Activated T-helper 1 cell treated with anti-CD3 and anti-CD28 coated beads, Interleukin-12 subunit alpha, Interleukin-12 subunit beta, Interleukin-2, Interleukin-4 antibody, amounts not matched to agents 30 ng/mL and 10 ng/mL and 1 ng/mL, durations not matched to agents 14 hours and 24 hours and 36 hours (primary cell): ENCODE measurements at regions not wholly inside any gene's neighbourhood (a gene's known extent, or its start where the extent isn't known, plus 50 kb on each side); places are given as distances from the start of the nearest gene placed in this dataset.
"Not testable (repeated sequence)": the region's sequence is repeated elsewhere in the genome, so short reads cannot be mapped to it uniquely, and the experiment has no call there.

Source experiments
- DNase-seq: peaks from one replicate; pipeline ENCODE4 v3.0.0; 2021; ENCODE audit warnings: low spot score
- H3K27ac Mint-ChIP-seq: one replicate; pipeline ENCODE4 v1.8.0; 2021; ENCODE audit warnings: mild to moderate bottlenecking, mixed read lengths
- H3K27me3 Mint-ChIP-seq: one replicate; pipeline ENCODE4 v1.8.0; 2022; ENCODE audit warnings: mild to moderate bottlenecking, moderate library complexity, mixed read lengths; ENCODE audit not compliant: insufficient read depth
- H3K36me3 Mint-ChIP-seq: one replicate; pipeline ENCODE4 v1.8.0; 2021; ENCODE audit warnings: low read depth, mixed read lengths
- H3K4me1 Mint-ChIP-seq: one replicate; pipeline ENCODE4 v1.8.0; 2021; ENCODE audit warnings: low read depth, mixed read lengths
- H3K4me3 Mint-ChIP-seq: one replicate; pipeline ENCODE4 v1.8.0; 2021; ENCODE audit warnings: mild to moderate bottlenecking, moderate library complexity, mixed read lengths
- H3K9me3 Mint-ChIP-seq: one replicate; pipeline ENCODE4 v1.8.0; 2021; ENCODE audit warnings: mixed read lengths
- intact Hi-C: fragments of 100-400 bp; cut with micrococcal nuclease; formaldehyde crosslinking; loops from one replicate; pipeline ENCODE4 v1.15.1; 2024

DNA sequence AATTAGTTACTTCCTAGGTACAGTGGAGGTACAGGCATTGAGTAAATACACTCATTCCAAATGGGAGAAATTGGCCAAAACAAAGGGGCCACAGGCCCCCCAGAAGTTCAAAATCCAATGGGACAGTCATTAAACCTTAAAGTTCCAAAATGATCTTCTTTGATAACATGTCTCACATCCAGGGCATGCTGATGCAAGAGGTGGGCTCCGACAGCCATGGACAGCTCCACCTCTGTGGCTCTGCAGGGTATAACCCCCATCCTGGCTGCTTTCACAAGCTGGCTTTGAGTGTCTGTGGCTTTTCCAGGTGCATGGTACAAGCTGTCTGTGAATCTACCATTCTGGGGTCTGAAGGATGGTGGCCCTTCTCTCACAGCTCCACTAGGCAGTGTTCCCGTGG is 488.7 kb downstream of the DCDC2C start:
- H3K27ac Mint-ChIP-seq, result no peak overlapping the region
- no peaks in the 10 kb centered on the region for H3K36me3 Mint-ChIP-seq
- H3K4me3 Mint-ChIP-seq, result no peak overlapping the region
- DNase-seq, result no peak
- intact Hi-C loops, result no loop called here
- H3K4me1 Mint-ChIP-seq, result no peaks in the 10 kb centered on the region
- H3K9me3 Mint-ChIP-seq, result peaks cover 11% of the 10 kb centered on the region
- H3K27me3 Mint-ChIP-seq, result no peaks in the 10 kb centered on the region

DNA sequence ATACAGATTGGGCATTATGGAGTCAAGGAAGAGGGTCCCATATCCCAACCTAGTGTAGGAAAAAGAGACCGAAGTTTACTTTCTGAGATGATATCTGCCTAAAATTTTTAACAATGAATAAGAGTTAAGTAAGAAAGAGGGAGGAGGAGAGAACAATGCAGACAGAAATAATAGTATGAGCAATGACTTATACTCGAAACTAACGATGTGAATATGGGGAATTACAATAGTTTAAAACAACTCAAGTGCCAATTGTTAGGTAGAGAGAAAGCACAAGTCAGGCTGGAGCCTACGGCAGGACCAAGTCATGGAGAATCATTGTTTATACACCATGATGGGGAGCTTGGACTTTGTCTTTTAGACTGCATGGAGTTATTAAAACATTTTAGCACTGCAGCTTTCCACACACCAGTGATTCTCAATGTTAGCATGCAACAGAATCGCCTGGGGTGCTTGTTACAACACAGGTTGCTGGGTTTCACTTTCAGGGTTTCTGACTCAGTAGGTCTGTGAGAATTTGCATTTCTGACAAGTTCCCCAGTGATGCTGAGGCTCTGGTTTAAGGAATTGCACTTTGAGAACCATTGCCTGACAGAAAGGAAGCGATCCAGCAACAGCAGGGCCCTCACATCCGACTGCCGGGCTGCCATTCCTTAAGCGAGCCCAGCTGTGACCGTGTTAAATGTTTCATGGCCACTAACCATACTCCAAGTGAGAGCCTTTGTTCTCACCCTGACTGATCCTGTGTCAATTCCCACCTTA is 511.2 kb downstream of the DCDC2C start:
- intact Hi-C loops, result no loop called here
- Mint-ChIP-seq H3K4me1 (no peaks in the 10 kb centered on the region), H3K36me3 (no peaks in the 10 kb centered on the region), H3K4me3 (no peak overlapping the region), H3K27ac (no peak overlapping the region), H3K9me3 (peaks cover 7% of the 10 kb centered on the region), H3K27me3 (no peaks in the 10 kb centered on the region)
- no peak for DNase-seq

- no peaks in the 10 kb centered on the region for H3K4me1 Mint-ChIP-seq
- intact Hi-C loops, result no loop called here
- H3K36me3 Mint-ChIP-seq, result no peaks in the 10 kb centered on the region
- no peaks in the 10 kb centered on the region for H3K9me3 Mint-ChIP-seq
- H3K27ac Mint-ChIP-seq, result no peak overlapping the region
- H3K4me3 Mint-ChIP-seq, result no peak overlapping the region
- H3K27me3 Mint-ChIP-seq, result no peaks in the 10 kb centered on the region
- DNase-seq, result no peak
Observed at GRCh38 chr2:4217737-4218136, 514.4 kb downstream of the DCDC2C start.

- intact Hi-C loops, result no loop called here
- Mint-ChIP-seq H3K4me3 (no peak overlapping the region), H3K9me3 (no peaks in the 10 kb centered on the region), H3K4me1 (no peaks in the 10 kb centered on the region), H3K36me3 (no peaks in the 10 kb centered on the region), H3K27ac (no peak overlapping the region), H3K27me3 (no peaks in the 10 kb centered on the region)
- DNase-seq, result no peak
Observed at GRCh38 chr2:4219101-4219500, 515.7 kb downstream of the DCDC2C start.

GRCh38 chr2:4219571-4219970 is 516.2 kb downstream of the DCDC2C start:
- H3K9me3 Mint-ChIP-seq, result no peaks in the 10 kb centered on the region
- intact Hi-C loops, result no loop called here
- no peak overlapping the region for H3K27ac Mint-ChIP-seq
- no peak for DNase-seq
- no peaks in the 10 kb centered on the region for H3K27me3 Mint-ChIP-seq
- no peaks in the 10 kb centered on the region for H3K4me1 Mint-ChIP-seq
- H3K4me3 Mint-ChIP-seq, result no peak overlapping the region
- no peaks in the 10 kb centered on the region for H3K36me3 Mint-ChIP-seq

GRCh38 chr2:4221434-4221833 is 518.1 kb downstream of the DCDC2C start:
- H3K27ac Mint-ChIP-seq, result no peak overlapping the region
- H3K4me1 Mint-ChIP-seq, result no peaks in the 10 kb centered on the region
- DNase-seq, result no peak
- no peaks in the 10 kb centered on the region for H3K27me3 Mint-ChIP-seq
- H3K36me3 Mint-ChIP-seq, result no peaks in the 10 kb centered on the region
- H3K4me3 Mint-ChIP-seq, result no peak overlapping the region
- H3K9me3 Mint-ChIP-seq, result no peaks in the 10 kb centered on the region
- intact Hi-C loops, result no loop called here

- intact Hi-C loops, result no loop called here
- no peaks in the 10 kb centered on the region for H3K9me3 Mint-ChIP-seq
- H3K27ac Mint-ChIP-seq, result no peak overlapping the region
- H3K27me3 Mint-ChIP-seq, result no peaks in the 10 kb centered on the region
- no peaks in the 10 kb centered on the region for H3K36me3 Mint-ChIP-seq
- H3K4me1 Mint-ChIP-seq, result no peaks in the 10 kb centered on the region
- no peak overlapping the region for H3K4me3 Mint-ChIP-seq
- no peak for DNase-seq
Observed at GRCh38 chr2:4221845-4222244, 518.5 kb downstream of the DCDC2C start.

GRCh38 chr2:4244422-4244821 is 541.0 kb downstream of the DCDC2C start:
- H3K4me1 Mint-ChIP-seq, intact Hi-C loops, DNase-seq, H3K27ac Mint-ChIP-seq, H3K36me3 Mint-ChIP-seq, H3K4me3 Mint-ChIP-seq, H3K27me3 Mint-ChIP-seq: not testable (repeated sequence)
- peaks cover 23% of the 10 kb centered on the region for H3K9me3 Mint-ChIP-seq

- H3K9me3 Mint-ChIP-seq, result peaks cover 19% of the 10 kb centered on the region
- intact Hi-C loops, result no loop called here
- H3K4me1 Mint-ChIP-seq, result no peaks in the 10 kb centered on the region
- no peaks in the 10 kb centered on the region for H3K36me3 Mint-ChIP-seq
- H3K27me3 Mint-ChIP-seq, result no peaks in the 10 kb centered on the region
- no peak overlapping the region for H3K27ac Mint-ChIP-seq
- no peak overlapping the region for H3K4me3 Mint-ChIP-seq
- DNase-seq, result no peak
Observed at GRCh38 chr2:4246364-4247131, 543.2 kb downstream of the DCDC2C start.

DNA sequence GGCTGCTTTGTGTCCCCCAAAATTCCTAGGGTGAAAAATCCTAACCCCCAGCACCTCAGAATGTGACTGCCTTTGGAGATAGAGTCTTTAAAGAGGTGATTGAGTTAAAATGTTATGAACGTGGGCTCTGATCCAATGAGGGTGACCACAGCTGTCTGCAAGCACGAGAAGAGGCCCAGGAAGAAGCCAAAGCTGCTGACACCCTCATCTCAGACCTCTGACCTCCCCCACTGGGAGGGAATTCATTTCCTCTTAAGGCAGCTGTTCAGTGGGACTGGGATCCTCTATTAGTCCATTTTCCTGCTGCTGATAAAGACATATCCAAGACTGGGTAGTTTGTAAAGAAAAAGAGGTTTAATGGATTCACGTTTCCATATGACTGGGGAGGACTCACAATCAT is 544.4 kb downstream of the DCDC2C start:
- no peaks in the 10 kb centered on the region for H3K4me1 Mint-ChIP-seq
- H3K27me3 Mint-ChIP-seq, result no peaks in the 10 kb centered on the region
- no peak for DNase-seq
- intact Hi-C loops, result no loop called here
- peaks cover 17% of the 10 kb centered on the region for H3K9me3 Mint-ChIP-seq
- no peaks in the 10 kb centered on the region for H3K36me3 Mint-ChIP-seq
- no peak overlapping the region for H3K4me3 Mint-ChIP-seq
- no peak overlapping the region for H3K27ac Mint-ChIP-seq

DNA sequence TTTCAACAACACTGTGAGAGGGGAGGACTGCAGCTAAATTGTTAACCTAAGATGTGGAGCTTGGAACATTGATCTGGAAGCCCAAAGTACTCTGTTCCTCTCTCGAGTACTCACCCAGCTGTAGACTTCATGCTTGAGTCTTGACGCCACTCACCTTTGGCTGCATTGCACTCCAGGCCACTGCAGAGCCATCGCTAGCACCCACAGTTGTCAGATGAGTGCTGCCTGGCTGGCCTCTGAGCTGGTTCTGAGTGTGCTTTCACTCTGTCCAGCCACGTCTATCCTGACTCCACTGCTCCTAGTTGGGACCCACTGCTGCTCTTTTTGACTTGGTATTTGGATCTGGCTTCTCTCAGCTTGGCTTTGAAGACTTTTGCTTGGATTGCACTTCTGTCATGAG is 552.1 kb downstream of the DCDC2C start:
- H3K4me3 Mint-ChIP-seq, result no peak overlapping the region
- DNase-seq, result no peak
- H3K27ac Mint-ChIP-seq, result no peak overlapping the region
- no peaks in the 10 kb centered on the region for H3K27me3 Mint-ChIP-seq
- intact Hi-C loops, result no loop called here
- no peaks in the 10 kb centered on the region for H3K36me3 Mint-ChIP-seq
- no peaks in the 10 kb centered on the region for H3K9me3 Mint-ChIP-seq
- H3K4me1 Mint-ChIP-seq, result no peaks in the 10 kb centered on the region

DNA sequence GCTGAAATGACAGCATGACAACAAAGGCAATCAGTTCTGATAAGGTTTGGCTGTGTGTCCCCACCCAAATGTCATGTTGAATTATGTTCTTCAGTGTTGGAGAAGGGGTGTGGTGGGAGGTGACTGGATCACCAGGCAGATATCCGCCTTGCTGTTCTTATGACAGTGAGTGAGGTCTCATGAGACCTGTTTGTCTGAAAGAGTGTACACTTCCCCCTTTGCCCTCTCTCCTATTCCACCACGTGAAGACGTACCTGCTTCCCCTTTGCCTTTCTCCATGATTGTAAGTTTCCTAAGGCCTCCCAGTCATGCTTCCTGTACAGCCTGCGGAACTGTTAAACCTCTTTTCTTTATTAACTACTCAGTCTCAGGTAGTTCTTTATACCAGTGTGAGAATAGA is 553.0 kb downstream of the DCDC2C start:
- intact Hi-C loops, result no loop called here
- H3K36me3 Mint-ChIP-seq, result no peaks in the 10 kb centered on the region
- H3K4me1 Mint-ChIP-seq, result no peaks in the 10 kb centered on the region
- no peak overlapping the region for H3K27ac Mint-ChIP-seq
- H3K27me3 Mint-ChIP-seq, result no peaks in the 10 kb centered on the region
- H3K4me3 Mint-ChIP-seq, result no peak overlapping the region
- no peak for DNase-seq
- no peaks in the 10 kb centered on the region for H3K9me3 Mint-ChIP-seq

DNA sequence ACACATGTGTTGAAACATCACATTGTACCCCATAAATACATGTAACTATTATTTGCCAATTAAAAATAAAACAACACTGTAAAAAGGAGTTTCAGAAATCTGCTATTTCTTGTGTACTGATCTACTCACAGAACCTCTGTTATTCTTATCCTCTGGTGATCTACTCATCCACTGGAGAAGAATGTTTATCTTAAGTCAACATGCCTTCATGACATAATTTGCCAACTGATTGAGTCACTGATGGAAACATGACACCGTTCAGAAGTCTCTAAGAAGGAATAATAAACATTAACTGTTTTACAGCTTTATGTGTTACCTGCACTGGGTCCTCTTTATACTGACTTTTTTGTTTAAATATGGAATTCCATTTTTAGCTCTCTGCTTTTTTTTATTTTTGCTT is 555.2 kb downstream of the DCDC2C start:
- Mint-ChIP-seq H3K4me3 (no peak overlapping the region), H3K27me3 (no peaks in the 10 kb centered on the region), H3K27ac (no peak overlapping the region), H3K9me3 (no peaks in the 10 kb centered on the region), H3K36me3 (no peaks in the 10 kb centered on the region), H3K4me1 (no peaks in the 10 kb centered on the region)
- DNase-seq, result no peak
- intact Hi-C loops, result no loop called here
